Karpas-422 (cell line): ENCODE measurements at regions not wholly inside any gene's neighbourhood (a gene's known extent, or its start where the extent isn't known, plus 50 kb on each side); places are given as distances from the start of the nearest gene placed in this dataset.

ENCODE experiments used
- DNase-seq: peaks from one replicate; pipeline ENCODE4 v3.0.0-alpha.2; 2015
- H2AFZ ChIP-seq: fragments of 200-600 bp; sonication (generic); 2 replicates; pipeline ENCODE4 v1.6.1; 2014; ENCODE audit warnings: antibody characterized with exemption, low read length, mixed read lengths
- H3K27ac ChIP-seq: fragments of 200-600 bp; sonication (generic); 2 replicates; pipeline ENCODE4 v1.5.1; 2014; ENCODE audit warnings: mild to moderate bottlenecking, low read length, moderate library complexity
- H3K27me3 ChIP-seq: fragments of 200-600 bp; sonication (generic); 2 replicates; pipeline ENCODE4 v1.6.1; 2014; ENCODE audit warnings: low read length, mixed read lengths
- H3K36me3 ChIP-seq: fragments of 200-600 bp; sonication (generic); 2 replicates; pipeline ENCODE4 v1.6.1; 2014; ENCODE audit warnings: low read length, mixed read lengths; ENCODE audit not compliant: insufficient read depth
- H3K4me1 ChIP-seq: fragments of 200-600 bp; sonication (generic); 2 replicates; pipeline ENCODE4 v1.6.1; 2014; ENCODE audit warnings: mild to moderate bottlenecking, low read length, mixed read lengths
- H3K4me2 ChIP-seq: fragments of 200-600 bp; sonication (generic); 2 replicates; pipeline ENCODE4 v1.6.1; 2014; ENCODE audit warnings: low read length, low read depth, mild to moderate bottlenecking; ENCODE audit not compliant: poor library complexity, severe bottlenecking
- H3K4me3 ChIP-seq: fragments of 200-600 bp; sonication (generic); 2 replicates; pipeline ENCODE4 v1.5.1; 2014; ENCODE audit warnings: mild to moderate bottlenecking, antibody characterized with exemption, low read length, mixed read lengths
- H3K79me2 ChIP-seq: fragments of 200-600 bp; sonication (generic); 2 replicates; pipeline ENCODE4 v1.6.1; 2014; ENCODE audit warnings: mild to moderate bottlenecking, low read length, mixed read lengths
- H3K9ac ChIP-seq: fragments of 200-600 bp; sonication (generic); 2 replicates; pipeline ENCODE4 v1.6.0; 2014; ENCODE audit warnings: low read length
- H3K9me2 ChIP-seq: fragments of 200-600 bp; sonication (generic), shearing (Covaris generic); replicated peaks from 2 replicates; pipeline ENCODE4 v1.6.0; 2014; ENCODE audit warnings: mild to moderate bottlenecking, low read length, moderate library complexity; ENCODE audit not compliant: insufficient read depth
- H3K9me3 ChIP-seq: fragments of 300-700, 200-600 bp; sonication (generic); 2 replicates; pipeline ENCODE4 v1.6.1; 2014; ENCODE audit warnings: low read length, mixed read lengths
- H4K20me1 ChIP-seq: fragments of 200-600 bp; sonication (generic); 2 replicates; pipeline ENCODE4 v1.6.1; 2014; ENCODE audit warnings: mild to moderate bottlenecking, antibody characterized with exemption, low read length, low read depth; ENCODE audit not compliant: insufficient read depth

DNA sequence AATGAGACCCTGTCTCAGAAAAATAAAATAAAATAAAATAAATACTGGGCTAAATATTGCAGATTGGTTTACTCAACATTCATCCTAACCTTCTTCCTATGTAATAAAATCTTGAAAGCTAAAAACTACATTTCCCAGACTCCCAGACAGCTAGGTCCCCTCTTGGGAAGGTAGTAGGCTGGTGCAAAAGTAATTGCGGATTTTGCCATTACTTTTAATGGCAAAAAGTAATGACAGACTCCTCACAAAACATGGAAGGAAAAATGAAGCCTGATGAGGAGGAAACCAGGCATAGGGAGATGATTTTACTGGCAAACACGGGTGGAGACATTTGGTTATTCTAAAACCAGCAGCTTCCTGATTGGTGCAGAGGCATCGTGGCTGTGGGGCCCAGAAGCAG is 70.6 kb upstream of the E2F3 start:
- no peaks in the 10 kb centered on the region for H3K9me2 ChIP-seq
- no peak overlapping the region for H2AFZ ChIP-seq
- no peak overlapping the region for H3K4me3 ChIP-seq
- H3K79me2 ChIP-seq, result no peaks in the 10 kb centered on the region
- no peaks in the 10 kb centered on the region for H3K4me1 ChIP-seq
- no peak overlapping the region for H3K9ac ChIP-seq
- H3K27me3 ChIP-seq, result no peaks in the 10 kb centered on the region; the same call in 1 of the 2 replicates
- no peaks in the 10 kb centered on the region for H3K9me3 ChIP-seq
- no peak overlapping the region for H3K27ac ChIP-seq
- DNase-seq, result no peak
- H3K36me3 ChIP-seq, result no peaks in the 10 kb centered on the region
- H3K4me2 ChIP-seq, result no peak overlapping the region
- H4K20me1 ChIP-seq, result no peaks in the 10 kb centered on the region

GRCh38 chr6:20331625-20332024 is 70.1 kb upstream of the E2F3 start:
- no peak overlapping the region for H2AFZ ChIP-seq
- no peaks in the 10 kb centered on the region for H3K9me3 ChIP-seq
- no peak overlapping the region for H3K4me3 ChIP-seq
- H3K4me2 ChIP-seq, result no peak overlapping the region
- no peak for DNase-seq
- no peaks in the 10 kb centered on the region for H3K4me1 ChIP-seq
- H3K9ac ChIP-seq, result no peak overlapping the region
- H3K27ac ChIP-seq, result no peak overlapping the region
- no peaks in the 10 kb centered on the region for H3K9me2 ChIP-seq
- no peaks in the 10 kb centered on the region for H3K79me2 ChIP-seq
- H3K27me3 ChIP-seq, result peaks cover 3% of the 10 kb centered on the region; the same call in 1 of the 2 replicates
- H4K20me1 ChIP-seq, result no peaks in the 10 kb centered on the region
- no peaks in the 10 kb centered on the region for H3K36me3 ChIP-seq

DNA sequence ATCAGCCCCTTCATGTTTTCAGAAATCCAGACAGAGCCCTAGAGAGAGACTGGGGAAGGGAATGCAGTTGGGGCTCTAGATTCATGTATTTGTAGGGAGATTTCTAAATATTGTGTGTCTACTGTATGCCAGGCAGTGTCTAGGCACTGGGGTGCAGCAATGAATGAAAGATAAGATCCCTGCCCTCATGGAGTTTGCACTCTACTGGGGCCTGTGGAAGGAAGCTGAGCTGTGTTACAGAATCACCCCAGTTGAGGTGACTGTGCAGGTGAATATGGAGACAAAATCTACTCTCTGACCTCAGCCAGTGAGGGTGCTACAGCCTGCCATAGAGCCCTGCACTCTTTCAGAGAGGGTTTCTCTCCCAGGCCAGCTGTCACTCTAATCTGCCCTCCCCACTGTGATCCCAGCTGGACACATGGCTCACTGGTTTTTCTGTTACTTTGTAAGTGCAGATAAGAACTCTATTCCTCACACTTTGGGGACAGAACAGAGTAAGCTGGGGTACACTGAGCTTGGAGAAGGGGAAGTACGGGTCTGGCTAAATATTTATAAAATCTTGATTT is 69.2 kb upstream of the E2F3 start:
- Histone ChIP-seq H3K9ac (no peak overlapping the region), H2AFZ (no peak overlapping the region), H3K4me2 (no peak overlapping the region), H3K4me3 (no peak overlapping the region), H3K9me3 (no peaks in the 10 kb centered on the region), H3K36me3 (no peaks in the 10 kb centered on the region), H3K79me2 (no peaks in the 10 kb centered on the region), H3K27ac (no peak overlapping the region), H3K27me3 (peaks cover 3% of the 10 kb centered on the region; the same call in 1 of the 2 replicates), H3K4me1 (no peaks in the 10 kb centered on the region), H4K20me1 (no peaks in the 10 kb centered on the region), H3K9me2 (no peaks in the 10 kb centered on the region)
- DNase-seq, result no peak

DNA sequence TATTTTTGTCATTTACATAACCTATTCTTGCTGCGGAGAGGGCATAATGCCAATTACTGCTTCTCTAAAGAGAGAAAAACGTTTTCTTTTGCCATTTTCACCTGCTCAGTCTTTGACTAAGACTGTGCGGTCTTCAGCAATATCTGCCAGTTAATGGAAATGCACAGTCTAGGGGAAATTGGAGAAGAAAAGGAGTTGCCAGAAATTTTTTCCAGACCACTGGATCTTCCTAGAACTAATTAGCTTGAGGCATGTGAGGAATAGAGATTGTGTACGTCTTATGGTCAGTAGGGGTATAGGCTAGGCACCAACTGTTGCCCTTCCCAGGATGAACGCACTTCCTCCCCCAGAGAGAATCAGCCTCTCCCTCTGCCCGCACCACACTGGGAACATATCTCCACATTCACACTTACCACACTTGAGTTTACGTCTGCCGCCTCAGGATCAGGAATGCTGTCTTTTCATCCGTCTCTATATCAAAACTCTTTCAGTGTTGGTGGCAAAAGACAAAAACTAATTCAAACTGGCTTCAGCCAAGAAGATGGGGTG is 67.9 kb upstream of the E2F3 start:
- Histone ChIP-seq H3K27me3 (peaks cover 3% of the 10 kb centered on the region; the same call in 1 of the 2 replicates), H3K9ac (no peak overlapping the region), H3K4me3 (no peak overlapping the region), H3K36me3 (no peaks in the 10 kb centered on the region), H3K4me2 (no peak overlapping the region), H3K27ac (no peak overlapping the region), H3K4me1 (no peaks in the 10 kb centered on the region), H4K20me1 (no peaks in the 10 kb centered on the region), H3K9me2 (no peaks in the 10 kb centered on the region), H2AFZ (no peak overlapping the region), H3K9me3 (no peaks in the 10 kb centered on the region), H3K79me2 (no peaks in the 10 kb centered on the region)
- DNase-seq, result no peak

DNA sequence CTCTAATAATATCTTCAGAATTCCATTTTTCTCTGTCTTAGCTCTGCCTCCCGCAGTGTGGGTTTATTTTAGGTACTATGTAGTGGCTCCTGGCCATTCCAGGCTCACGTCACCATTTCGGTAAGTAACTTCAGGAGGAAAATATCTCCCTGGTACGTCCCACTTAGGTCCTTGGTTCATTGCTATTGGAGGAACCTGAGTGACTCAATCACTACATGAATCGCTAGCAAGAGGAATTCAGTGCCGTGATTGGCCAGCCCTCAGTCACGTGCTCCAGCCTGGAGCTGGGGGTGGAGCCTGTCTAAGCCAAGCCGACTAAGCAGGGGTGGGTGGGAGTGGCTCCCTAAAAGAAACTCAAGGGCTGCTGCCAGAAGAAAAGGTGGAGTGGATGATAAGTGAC is 67.3 kb upstream of the E2F3 start:
- Histone ChIP-seq H3K4me3 (no peak overlapping the region), H4K20me1 (no peaks in the 10 kb centered on the region), H3K36me3 (no peaks in the 10 kb centered on the region), H3K4me1 (no peaks in the 10 kb centered on the region), H3K79me2 (no peaks in the 10 kb centered on the region), H3K9me2 (no peaks in the 10 kb centered on the region), H3K9ac (no peak overlapping the region), H3K27me3 (peaks cover 3% of the 10 kb centered on the region; the same call in 1 of the 2 replicates), H3K9me3 (no peaks in the 10 kb centered on the region), H2AFZ (no peak overlapping the region), H3K27ac (no peak overlapping the region), H3K4me2 (no peak overlapping the region)
- no peak for DNase-seq

DNA sequence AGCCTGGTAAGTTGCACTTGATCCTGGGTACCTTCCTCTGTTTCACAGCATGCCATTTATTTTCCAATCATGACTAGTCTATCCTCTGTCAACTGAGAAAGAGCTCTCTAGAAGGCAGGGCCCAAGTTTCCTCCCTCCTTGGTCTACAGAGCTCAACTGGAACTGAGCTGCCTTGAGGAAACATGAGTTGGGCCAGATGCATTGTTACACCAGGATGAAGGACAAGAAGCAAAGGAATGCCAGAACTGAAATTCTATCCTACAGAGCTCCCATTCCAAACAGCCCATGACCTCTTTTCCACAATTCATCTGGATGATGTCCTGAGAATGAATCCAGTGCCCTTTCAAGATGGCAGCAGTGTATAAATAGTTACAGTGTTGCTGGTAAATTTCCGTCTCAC is 66.7 kb upstream of the E2F3 start:
- Histone ChIP-seq H3K9ac (no peak overlapping the region), H3K4me2 (no peak overlapping the region), H2AFZ (no peak overlapping the region)

GRCh38 chr6:20335872-20336271 is 65.8 kb upstream of the E2F3 start:
- no peaks in the 10 kb centered on the region for H3K9me3 ChIP-seq
- H3K36me3 ChIP-seq, result no peaks in the 10 kb centered on the region
- H3K9me2 ChIP-seq, result no peaks in the 10 kb centered on the region
- H4K20me1 ChIP-seq, result no peaks in the 10 kb centered on the region
- no peak overlapping the region for H3K27ac ChIP-seq
- DNase-seq, result no peak
- no peak overlapping the region for H3K4me3 ChIP-seq
- H3K4me2 ChIP-seq, result no peak overlapping the region
- no peaks in the 10 kb centered on the region for H3K4me1 ChIP-seq
- no peaks in the 10 kb centered on the region for H3K79me2 ChIP-seq
- H3K27me3 ChIP-seq, result 0 out of 2 replicates have a peak, but pooled peaks cover 3% of the 10 kb centered on the region
- H3K9ac ChIP-seq, result no peak overlapping the region
- H2AFZ ChIP-seq, result no peak overlapping the region

More for the DNA sequence above, 66.7 kb upstream of the E2F3 start:
- Histone ChIP-seq H3K36me3 (no peaks in the 10 kb centered on the region), H3K27me3 (0 out of 2 replicates have a peak, but pooled peaks cover 3% of the 10 kb centered on the region), H3K4me1 (no peaks in the 10 kb centered on the region), H3K4me3 (no peak overlapping the region), H3K79me2 (no peaks in the 10 kb centered on the region), H3K9me3 (no peaks in the 10 kb centered on the region), H3K27ac (no peak overlapping the region), H4K20me1 (no peaks in the 10 kb centered on the region), H3K9me2 (no peaks in the 10 kb centered on the region)
- no peak for DNase-seq

- Histone ChIP-seq H3K9ac (no peak overlapping the region), H3K4me1 (no peaks in the 10 kb centered on the region)
Observed at GRCh38 chr6:20338156-20338555, 63.5 kb upstream of the E2F3 start.

More at GRCh38 chr6:20338156-20338555, 63.5 kb upstream of the E2F3 start:
- Histone ChIP-seq H4K20me1 (no peaks in the 10 kb centered on the region), H2AFZ (no peak overlapping the region), H3K36me3 (no peaks in the 10 kb centered on the region), H3K27ac (no peak overlapping the region), H3K4me2 (no peak overlapping the region), H3K9me2 (no peaks in the 10 kb centered on the region), H3K79me2 (no peaks in the 10 kb centered on the region), H3K4me3 (no peak overlapping the region), H3K9me3 (no peaks in the 10 kb centered on the region), H3K27me3 (0 out of 2 replicates have a peak, but pooled peaks cover 3% of the 10 kb centered on the region)
- DNase-seq, result no peak
